OCI-LY7 (cell line): ENCODE measurements at regions not wholly inside any gene's neighbourhood (a gene's known extent, or its start where the extent isn't known, plus 50 kb on each side); places are given as distances from the start of the nearest gene placed in this dataset.

Source experiments
- BruUV-seq: library from RNA; stranded (reverse); fragments of 400-500 nt; replicated peaks from 2 replicates; lab custom pipeline; 2021; lab: Mats Ljungman, UMichigan
- CTCF ChIA-PET: fragments of 300-600 bp; sonication (Branson Sonifier 250); formaldehyde crosslinking; loops from one replicate; lab custom pipeline; 2022; ENCODE audit warnings: antibody characterized with exemption; ENCODE audit not compliant: unreplicated experiment; lab: Charles Lee
- POLR2A ChIA-PET: fragments of 300-600 bp; sonication (Branson Sonifier 250); formaldehyde crosslinking; loops from one replicate; lab custom pipeline; 2022; ENCODE audit warnings: antibody characterized with exemption; lab: Charles Lee
- DNase-seq: peaks from one replicate; pipeline ENCODE4 v3.0.0-alpha.2; 2015; ENCODE audit warnings: low spot score
- H2AFZ ChIP-seq: fragments of 200-600 bp; sonication (generic), shearing (Covaris generic); 2 replicates; pipeline ENCODE4 v1.6.1; 2014; ENCODE audit warnings: mild to moderate bottlenecking, antibody characterized with exemption, low read length, moderate library complexity
- H3K27ac ChIP-seq: fragments of 200-600 bp; sonication (generic); 2 replicates; pipeline ENCODE4 v1.5.1; 2014; ENCODE audit warnings: mixed run types, low read depth, mild to moderate bottlenecking, moderate library complexity, low read length, inconsistent platforms; ENCODE audit not compliant: poor library complexity, severe bottlenecking
- H3K36me3 ChIP-seq: fragments of 200-600 bp; sonication (generic); 2 replicates; pipeline ENCODE4 v1.6.1; 2014; ENCODE audit warnings: mild to moderate bottlenecking, antibody characterized with exemption, low read length, moderate library complexity, mixed read lengths; ENCODE audit not compliant: insufficient read depth
- H3K4me1 ChIP-seq: fragments of 200-600 bp; sonication (generic); 2 replicates; pipeline ENCODE4 v1.5.1; 2014; ENCODE audit warnings: mild to moderate bottlenecking, low read length; ENCODE audit not compliant: insufficient read depth, poor library complexity, severe bottlenecking
- H3K4me2 ChIP-seq: fragments of 200-600 bp; sonication (generic); 2 replicates; pipeline ENCODE4 v1.6.1; 2014; ENCODE audit warnings: mild to moderate bottlenecking, low read length
- H3K4me3 ChIP-seq: fragments of 200-600 bp; sonication (generic); 2 replicates; pipeline ENCODE4 v1.5.1; 2014; ENCODE audit warnings: mild to moderate bottlenecking, low read depth, low read length; ENCODE audit not compliant: poor library complexity, severe bottlenecking
- H3K79me2 ChIP-seq: fragments of 200-600 bp; sonication (generic); 2 replicates; pipeline ENCODE4 v1.6.1; 2016; ENCODE audit warnings: low read depth, mild to moderate bottlenecking, low read length, moderate library complexity, mixed read lengths; ENCODE audit not compliant: insufficient read depth
- H3K9me2 ChIP-seq: fragments of 200-600 bp; sonication (generic); 2 replicates; pipeline ENCODE4 v1.6.1; 2016; ENCODE audit warnings: mild to moderate bottlenecking, low read length, mixed read lengths; ENCODE audit not compliant: insufficient read depth
- H3K9me3 ChIP-seq: fragments of 200-600 bp; sonication (generic); 2 replicates; pipeline ENCODE4 v1.6.1; 2014; ENCODE audit warnings: mild to moderate bottlenecking, mixed run types, low read length, mixed read lengths
- H4K20me1 ChIP-seq: fragments of 200-600 bp; sonication (generic); 2 replicates; pipeline ENCODE4 v1.6.1; 2014; ENCODE audit warnings: mild to moderate bottlenecking, antibody characterized with exemption, low read length, moderate library complexity, mixed read lengths; ENCODE audit not compliant: insufficient read depth
- EZH2phosphoT487 ChIP-seq: fragments of 200-600 bp; sonication (generic); IDR thresholded peaks from 2 replicates; pipeline ENCODE4 v1.6.1; 2018; ENCODE audit warnings: low read depth, borderline replicate concordance, mild to moderate bottlenecking, mixed run types, antibody characterized with exemption, low read length, moderate library complexity, mixed read lengths
- intact Hi-C: fragments of 100-400 bp; cut with micrococcal nuclease; formaldehyde crosslinking; loops from one replicate; pipeline ENCODE4 v1.10.0; 2022; ENCODE audit not compliant: unreplicated experiment
- TF ChIP-seq, protein P1 (sequence below): fragments of 200-600 bp; sonication (generic); conservative IDR thresholded peaks from 2 replicates; pipeline ENCODE4 v1.5.1; 2014; ENCODE audit warnings: mild to moderate bottlenecking, antibody characterized with exemption, low read length, moderate library complexity, mixed read lengths

DNA sequence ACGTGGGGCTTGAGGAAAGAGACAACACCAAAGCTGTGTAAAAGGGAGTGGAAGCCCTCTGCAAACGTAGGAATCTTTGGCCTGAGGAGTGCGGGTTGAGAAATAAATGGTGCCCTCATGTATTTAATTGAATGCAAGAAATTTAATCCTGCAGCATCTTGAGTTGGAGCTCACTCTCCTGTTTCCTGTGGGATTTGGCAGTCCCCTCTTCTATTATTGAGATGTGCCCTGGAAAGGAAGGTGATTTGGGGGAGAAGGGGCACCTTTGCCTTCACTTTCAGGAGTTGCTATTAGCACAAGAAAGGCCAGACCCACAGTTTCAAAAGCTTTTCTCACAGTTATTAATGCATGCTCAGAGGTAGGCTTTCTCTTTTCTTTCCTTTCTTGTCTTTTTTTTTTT is 201.4 kb upstream of the HDDC2 start:
- H2AFZ ChIP-seq: no peak overlapping the region
- intact Hi-C loops: no loop called here
- no peaks in the 10 kb centered on the region for H3K4me1 ChIP-seq
- H3K27ac ChIP-seq: no peak overlapping the region
- ChIA-PET CTCF (no interaction called here), POLR2A (interaction anchor here (0.7 to 2.6 kb wide), 5 partner anchors 8 to 180 kb away, joined by 3 to 10 read pairs (median 3); no protein-coding TSS in a partner anchor)
- TF ChIP-seq EZH2phosphoT487: no peak
- TF ChIP-seq, protein P1, sequence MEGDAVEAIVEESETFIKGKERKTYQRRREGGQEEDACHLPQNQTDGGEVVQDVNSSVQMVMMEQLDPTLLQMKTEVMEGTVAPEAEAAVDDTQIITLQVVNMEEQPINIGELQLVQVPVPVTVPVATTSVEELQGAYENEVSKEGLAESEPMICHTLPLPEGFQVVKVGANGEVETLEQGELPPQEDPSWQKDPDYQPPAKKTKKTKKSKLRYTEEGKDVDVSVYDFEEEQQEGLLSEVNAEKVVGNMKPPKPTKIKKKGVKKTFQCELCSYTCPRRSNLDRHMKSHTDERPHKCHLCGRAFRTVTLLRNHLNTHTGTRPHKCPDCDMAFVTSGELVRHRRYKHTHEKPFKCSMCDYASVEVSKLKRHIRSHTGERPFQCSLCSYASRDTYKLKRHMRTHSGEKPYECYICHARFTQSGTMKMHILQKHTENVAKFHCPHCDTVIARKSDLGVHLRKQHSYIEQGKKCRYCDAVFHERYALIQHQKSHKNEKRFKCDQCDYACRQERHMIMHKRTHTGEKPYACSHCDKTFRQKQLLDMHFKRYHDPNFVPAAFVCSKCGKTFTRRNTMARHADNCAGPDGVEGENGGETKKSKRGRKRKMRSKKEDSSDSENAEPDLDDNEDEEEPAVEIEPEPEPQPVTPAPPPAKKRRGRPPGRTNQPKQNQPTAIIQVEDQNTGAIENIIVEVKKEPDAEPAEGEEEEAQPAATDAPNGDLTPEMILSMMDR: no peak
- no TSS peak for BruUV-seq
- H3K9me3 ChIP-seq: no peaks in the 10 kb centered on the region
- no peak overlapping the region for H3K4me2 ChIP-seq
- H3K9me2 ChIP-seq: no peaks in the 10 kb centered on the region
- H3K36me3 ChIP-seq: no peaks in the 10 kb centered on the region
- no peaks in the 10 kb centered on the region for H3K79me2 ChIP-seq
- DNase-seq: no peak
- H4K20me1 ChIP-seq: no peaks in the 10 kb centered on the region
- no peak overlapping the region for H3K4me3 ChIP-seq

DNA sequence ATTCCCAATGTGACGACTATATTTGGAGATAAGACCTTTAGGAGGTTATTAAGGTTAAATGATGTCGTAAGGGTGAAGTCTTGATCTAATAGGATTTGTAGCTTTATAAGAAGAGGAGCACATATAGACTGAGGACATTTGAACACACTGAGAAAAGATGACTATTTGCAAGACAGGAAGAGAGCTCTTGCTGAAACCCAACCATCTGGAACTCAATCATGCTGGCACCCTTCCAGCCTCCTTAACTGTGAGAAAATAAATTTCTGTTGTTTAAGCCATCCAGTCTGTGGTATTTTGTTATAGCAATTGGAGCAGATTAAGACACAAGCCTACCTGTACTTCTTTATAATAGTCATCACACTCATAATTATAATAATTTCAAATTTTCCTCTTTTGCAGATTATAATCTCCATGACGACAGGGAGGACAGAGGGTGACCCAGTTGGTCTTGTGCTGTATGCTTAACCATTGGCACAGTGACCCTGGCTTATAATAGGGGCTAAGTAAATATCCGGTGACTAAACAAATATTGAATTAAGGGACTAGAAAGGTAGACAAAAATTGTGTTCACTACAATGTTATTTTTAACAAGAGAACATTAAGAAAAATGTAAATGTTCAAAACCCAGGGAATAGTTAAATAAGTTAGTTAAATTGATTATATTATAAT is 206.4 kb upstream of the HDDC2 start:
- Histone ChIP-seq H3K27ac (no peak overlapping the region), H3K4me3 (no peak overlapping the region), H3K9me2 (no peaks in the 10 kb centered on the region), H3K4me2 (peak overlapping the region; percentile 13; the same call in 1 of the 2 replicates), H3K36me3 (no peaks in the 10 kb centered on the region), H3K4me1 (no peaks in the 10 kb centered on the region), H3K79me2 (no peaks in the 10 kb centered on the region), H3K9me3 (no peaks in the 10 kb centered on the region), H2AFZ (no peak overlapping the region), H4K20me1 (no peaks in the 10 kb centered on the region)
- TF ChIP-seq, protein P1: no peak
- TF ChIP-seq EZH2phosphoT487: no peak
- no peak for DNase-seq
- BruUV-seq: no TSS peak
- ChIA-PET POLR2A (no interaction called here), CTCF (no interaction called here)
- intact Hi-C loops: loop anchor here (5.0 kb wide), 1 partner anchor 196 kb away; no protein-coding TSS in a partner anchor

DNA sequence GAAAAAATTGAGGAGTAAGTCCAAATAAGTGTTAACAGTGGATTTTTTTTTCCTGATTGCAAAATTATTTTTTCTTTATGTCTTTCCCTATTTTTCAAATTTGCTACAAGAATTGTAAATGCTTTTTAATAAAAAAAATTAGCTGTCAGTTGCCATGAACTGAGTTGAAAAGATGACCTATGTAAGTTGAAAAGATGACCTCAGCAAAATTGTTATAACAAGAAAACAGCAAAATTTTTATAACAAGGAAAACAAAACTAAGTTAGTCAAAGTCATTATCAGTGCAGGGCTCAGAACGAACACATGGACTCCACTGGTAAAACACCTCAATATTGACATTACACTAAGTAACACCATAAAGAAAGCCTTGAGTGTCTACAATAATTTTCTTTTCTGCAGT is 207.0 kb upstream of the HDDC2 start:
- H3K4me3 ChIP-seq: no peak overlapping the region
- no peak overlapping the region for H3K27ac ChIP-seq
- no peaks in the 10 kb centered on the region for H3K9me2 ChIP-seq
- H3K4me2 ChIP-seq: no peak overlapping the region
- no peaks in the 10 kb centered on the region for H3K79me2 ChIP-seq
- H3K9me3 ChIP-seq: no peaks in the 10 kb centered on the region
- intact Hi-C loops: loop anchor here (5.0 kb wide), 1 partner anchor 196 kb away; no protein-coding TSS in a partner anchor
- TF ChIP-seq, protein P1: no peak
- no peak for TF ChIP-seq EZH2phosphoT487
- no peaks in the 10 kb centered on the region for H4K20me1 ChIP-seq
- ChIA-PET POLR2A (no interaction called here), CTCF (no interaction called here)
- H3K4me1 ChIP-seq: no peaks in the 10 kb centered on the region
- no TSS peak for BruUV-seq
- H3K36me3 ChIP-seq: no peaks in the 10 kb centered on the region
- H2AFZ ChIP-seq: no peak overlapping the region
- DNase-seq: no peak
